T-helper 2 cell treated with Interferon-gamma antibody and Interleukin-4, amounts not matched to agents 5 μg/mL and 100 μg/mL, for 36 hours (primary cell): ENCODE measurements at regions not wholly inside any gene's neighbourhood (a gene's known extent, or its start where the extent isn't known, plus 50 kb on each side); places are given as distances from the start of the nearest gene placed in this dataset.

ENCODE experiments used
- DNase-seq: peaks from one replicate; pipeline ENCODE4 v3.0.0; 2021; ENCODE audit warnings: low spot score
- H3K27ac Mint-ChIP-seq: one replicate; pipeline ENCODE4 v1.8.0; 2021; ENCODE audit warnings: mild to moderate bottlenecking, mixed read lengths
- H3K27me3 Mint-ChIP-seq: one replicate; pipeline ENCODE4 v1.8.0; 2021; ENCODE audit warnings: low read depth, mixed read lengths
- H3K36me3 Mint-ChIP-seq: one replicate; pipeline ENCODE4 v1.8.0; 2021; ENCODE audit warnings: low read depth, mixed read lengths
- H3K4me1 Mint-ChIP-seq: one replicate; pipeline ENCODE4 v1.8.0; 2021; ENCODE audit warnings: low read depth, mixed read lengths
- H3K4me3 Mint-ChIP-seq: one replicate; pipeline ENCODE4 v1.8.0; 2022; ENCODE audit warnings: mild to moderate bottlenecking, moderate library complexity, mixed read lengths
- H3K9me3 Mint-ChIP-seq: one replicate; pipeline ENCODE4 v1.8.0; 2021; ENCODE audit warnings: mixed read lengths

- no peak for DNase-seq
- H3K27me3 Mint-ChIP-seq = peaks cover 36% of the 10 kb centered on the region
- peaks cover 42% of the 10 kb centered on the region for H3K9me3 Mint-ChIP-seq
- H3K4me1 Mint-ChIP-seq = peaks cover 32% of the 10 kb centered on the region
- H3K36me3 Mint-ChIP-seq = peaks cover 16% of the 10 kb centered on the region
- no peak overlapping the region for H3K27ac Mint-ChIP-seq
- H3K4me3 Mint-ChIP-seq = no peak overlapping the region
These were observed 311.0 kb downstream of the PTEN start for GRCh38 chr10:88174391-88174790.

- no peak for DNase-seq
- Mint-ChIP-seq H3K9me3 (peaks cover 36% of the 10 kb centered on the region), H3K4me3 (no peak overlapping the region), H3K36me3 (peaks cover 16% of the 10 kb centered on the region), H3K27ac (no peak overlapping the region), H3K27me3 (peaks cover 51% of the 10 kb centered on the region), H3K4me1 (peaks cover 5% of the 10 kb centered on the region)
These were observed 315.3 kb downstream of the PTEN start for GRCh38 chr10:88178758-88179157.

- Mint-ChIP-seq H3K27ac (no peak overlapping the region), H3K4me3 (no peak overlapping the region), H3K27me3 (peaks cover 43% of the 10 kb centered on the region), H3K9me3 (peaks cover 27% of the 10 kb centered on the region), H3K4me1 (peaks cover 5% of the 10 kb centered on the region), H3K36me3 (peaks cover 9% of the 10 kb centered on the region)
- no peak for DNase-seq
These were observed 316.4 kb downstream of the PTEN start for GRCh38 chr10:88179831-88180230.

- peaks cover 34% of the 10 kb centered on the region for H3K27me3 Mint-ChIP-seq
- H3K4me3 Mint-ChIP-seq = no peak overlapping the region
- H3K4me1 Mint-ChIP-seq = peaks cover 2% of the 10 kb centered on the region
- H3K27ac Mint-ChIP-seq = no peak overlapping the region
- peaks cover 12% of the 10 kb centered on the region for H3K9me3 Mint-ChIP-seq
- H3K36me3 Mint-ChIP-seq = peaks cover 1% of the 10 kb centered on the region
- DNase-seq = no peak
These were observed 318.6 kb downstream of the PTEN start for GRCh38 chr10:88181902-88182600.

GRCh38 chr10:88182601-88182930 is 319.1 kb downstream of the PTEN start:
- H3K27ac Mint-ChIP-seq = no peak overlapping the region
- no peak for DNase-seq
- H3K4me3 Mint-ChIP-seq = no peak overlapping the region
- H3K9me3 Mint-ChIP-seq = peaks cover 7% of the 10 kb centered on the region
- peaks cover 36% of the 10 kb centered on the region for H3K27me3 Mint-ChIP-seq
- H3K36me3 Mint-ChIP-seq = no peaks in the 10 kb centered on the region
- H3K4me1 Mint-ChIP-seq = peaks cover 2% of the 10 kb centered on the region

- Mint-ChIP-seq H3K9me3 (no peaks in the 10 kb centered on the region), H3K36me3 (no peaks in the 10 kb centered on the region), H3K4me1 (no peaks in the 10 kb centered on the region), H3K4me3 (no peak overlapping the region), H3K27me3 (peaks cover 27% of the 10 kb centered on the region), H3K27ac (no peak overlapping the region)
- no peak for DNase-seq
These were observed 321.3 kb downstream of the PTEN start for GRCh38 chr10:88184543-88185297.

- Mint-ChIP-seq H3K4me3 (no peak overlapping the region), H3K9me3 (no peaks in the 10 kb centered on the region)
- no peak for DNase-seq
These were observed 322.4 kb downstream of the PTEN start for GRCh38 chr10:88185830-88186229.

GRCh38 chr10:88186335-88186734 is 322.9 kb downstream of the PTEN start:
- H3K36me3 Mint-ChIP-seq = peaks cover 1% of the 10 kb centered on the region
- H3K4me3 Mint-ChIP-seq = no peak overlapping the region
- no peaks in the 10 kb centered on the region for H3K9me3 Mint-ChIP-seq
- H3K4me1 Mint-ChIP-seq = peaks cover 2% of the 10 kb centered on the region
- DNase-seq = no peak
- peaks cover 28% of the 10 kb centered on the region for H3K27me3 Mint-ChIP-seq
- H3K27ac Mint-ChIP-seq = no peak overlapping the region

More at GRCh38 chr10:88185830-88186229, 322.4 kb downstream of the PTEN start:
- Mint-ChIP-seq H3K27me3 (peaks cover 28% of the 10 kb centered on the region), H3K4me1 (peaks cover 2% of the 10 kb centered on the region), H3K27ac (no peak overlapping the region), H3K36me3 (peaks cover 1% of the 10 kb centered on the region)

- no peak overlapping the region for H3K27ac Mint-ChIP-seq
- peaks cover 2% of the 10 kb centered on the region for H3K4me1 Mint-ChIP-seq
- H3K4me3 Mint-ChIP-seq = no peak overlapping the region
- DNase-seq = no peak
- H3K9me3 Mint-ChIP-seq = no peaks in the 10 kb centered on the region
- H3K36me3 Mint-ChIP-seq = peaks cover 1% of the 10 kb centered on the region
- peaks cover 24% of the 10 kb centered on the region for H3K27me3 Mint-ChIP-seq
These were observed 324.0 kb downstream of the PTEN start for GRCh38 chr10:88187472-88187871.

- Mint-ChIP-seq H3K27me3 (peaks cover 18% of the 10 kb centered on the region), H3K4me3 (no peak overlapping the region), H3K36me3 (peaks cover 1% of the 10 kb centered on the region), H3K27ac (no peak overlapping the region), H3K9me3 (no peaks in the 10 kb centered on the region), H3K4me1 (peaks cover 19% of the 10 kb centered on the region)
- no peak for DNase-seq
These were observed 326.7 kb downstream of the PTEN start for GRCh38 chr10:88190123-88190522.

- no peak overlapping the region for H3K27ac Mint-ChIP-seq
- H3K9me3 Mint-ChIP-seq = no peaks in the 10 kb centered on the region
- H3K4me1 Mint-ChIP-seq = peaks cover 20% of the 10 kb centered on the region
- H3K36me3 Mint-ChIP-seq = peaks cover 1% of the 10 kb centered on the region
- DNase-seq = no peak
- no peak overlapping the region for H3K4me3 Mint-ChIP-seq
- peaks cover 20% of the 10 kb centered on the region for H3K27me3 Mint-ChIP-seq
These were observed 327.3 kb downstream of the PTEN start for GRCh38 chr10:88190540-88191235.

GRCh38 chr10:88193018-88193417 is 329.6 kb downstream of the PTEN start:
- peaks cover 5% of the 10 kb centered on the region for H3K9me3 Mint-ChIP-seq
- H3K36me3 Mint-ChIP-seq = peaks cover 1% of the 10 kb centered on the region
- peaks cover 16% of the 10 kb centered on the region for H3K27me3 Mint-ChIP-seq
- no peak overlapping the region for H3K4me3 Mint-ChIP-seq
- peaks cover 20% of the 10 kb centered on the region for H3K4me1 Mint-ChIP-seq
- DNase-seq = no peak
- H3K27ac Mint-ChIP-seq = no peak overlapping the region

- peaks cover 16% of the 10 kb centered on the region for H3K27me3 Mint-ChIP-seq
- H3K4me3 Mint-ChIP-seq = peak overlapping the region; percentile 59
- peak; percentile 18 for DNase-seq
- H3K36me3 Mint-ChIP-seq = peaks cover 1% of the 10 kb centered on the region
- peak overlapping the region; percentile 91 for H3K27ac Mint-ChIP-seq
- peaks cover 6% of the 10 kb centered on the region for H3K9me3 Mint-ChIP-seq
- peaks cover 20% of the 10 kb centered on the region for H3K4me1 Mint-ChIP-seq
These were observed 330.8 kb downstream of the PTEN start for GRCh38 chr10:88194041-88194887.
